Smooth muscle cell (in vitro differentiated cells): ENCODE measurements at regions not wholly inside any gene's neighbourhood (a gene's known extent, or its start where the extent isn't known, plus 50 kb on each side); places are given as distances from the start of the nearest gene placed in this dataset.

Experiments
- DNase-seq: peaks from one replicate; lab custom pipeline; 2025; ENCODE audit not compliant: unreplicated experiment; lab: John Stamatoyannopoulos, UW
- H2AFZ ChIP-seq: fragments of 200-600 bp; sonication (generic); 2 replicates; pipeline ENCODE4 v1.6.0; 2016; ENCODE audit warnings: antibody characterized with exemption, low read depth, mild to moderate bottlenecking
- H3F3A ChIP-seq: fragments of 200-600 bp; sonication (generic); 2 replicates; pipeline ENCODE4 v1.6.0; 2017; ENCODE audit warnings: antibody characterized with exemption, low read depth
- H3K27ac ChIP-seq: fragments of 200-600 bp; sonication (generic); 2 replicates; pipeline ENCODE4 v1.5.1; 2016; ENCODE audit warnings: low read depth, mild to moderate bottlenecking
- H3K27me3 ChIP-seq: fragments of 200-600 bp; sonication (generic); 2 replicates; pipeline ENCODE4 v1.6.1; 2016; ENCODE audit warnings: low read depth, mild to moderate bottlenecking
- H3K36me3 ChIP-seq: fragments of 200-600 bp; sonication (generic); 2 replicates; pipeline ENCODE4 v1.5.1; 2016; ENCODE audit warnings: low read depth
- H3K4me1 ChIP-seq: fragments of 200-600 bp; sonication (generic); 2 replicates; pipeline ENCODE4 v1.5.1; 2016; ENCODE audit warnings: low read depth
- H3K4me2 ChIP-seq: fragments of 200-600 bp; sonication (generic); 2 replicates; pipeline ENCODE4 v1.6.0; 2016; ENCODE audit warnings: mild to moderate bottlenecking
- H3K4me3 ChIP-seq: fragments of 200-600 bp; sonication (generic); 2 replicates; pipeline ENCODE4 v1.5.1; 2016; ENCODE audit warnings: mild to moderate bottlenecking
- H3K79me2 ChIP-seq: fragments of 200-600 bp; sonication (generic); 2 replicates; pipeline ENCODE4 v1.6.0; 2016; ENCODE audit warnings: low read depth, mild to moderate bottlenecking
- H3K9ac ChIP-seq: fragments of 200-600 bp; sonication (generic); 2 replicates; pipeline ENCODE4 v1.6.0; 2016; ENCODE audit warnings: low read depth
- H3K9me3 ChIP-seq: fragments of 200-600 bp; sonication (generic); replicated peaks from 2 replicates; pipeline ENCODE4 v1.5.1; 2016; ENCODE audit warnings: low read depth
- H4K20me1 ChIP-seq: fragments of 200-600 bp; sonication (generic); 2 replicates; pipeline ENCODE4 v1.6.0; 2016; ENCODE audit warnings: low read depth
- CTCF ChIP-seq: fragments of 200-600 bp; sonication (generic); IDR thresholded peaks from 2 replicates; pipeline ENCODE4 v1.5.1; 2017; ENCODE audit warnings: borderline replicate concordance, mild to moderate bottlenecking, antibody characterized with exemption; ENCODE audit not compliant: insufficient read depth, poor library complexity, severe bottlenecking
- WGBS: methylation state at CpG from one replicate; pipeline ENCODE4 v1.1.7; 2016; ENCODE audit warnings: low lambda C conversion rate; 5-methylcytosine and 5-hydroxymethylcytosine counted together

GRCh38 chr2:187274146-187274545 lies 173.9 kb downstream of the CALCRL start:
- H3K9me3 ChIP-seq: no peaks in the 10 kb centered on the region
- H3K27ac ChIP-seq: no peak overlapping the region
- no peak overlapping the region for H2AFZ ChIP-seq
- no peaks in the 10 kb centered on the region for H3K4me1 ChIP-seq
- no peaks in the 10 kb centered on the region for H3F3A ChIP-seq
- no peaks in the 10 kb centered on the region for H4K20me1 ChIP-seq
- no peak for DNase-seq
- no peak for TF ChIP-seq CTCF
- H3K4me3 ChIP-seq: no peak overlapping the region
- H3K27me3 ChIP-seq: no peaks in the 10 kb centered on the region
- no peaks in the 10 kb centered on the region for H3K36me3 ChIP-seq
- H3K4me2 ChIP-seq: no peak overlapping the region
- H3K9ac ChIP-seq: no peak overlapping the region
- H3K79me2 ChIP-seq: no peaks in the 10 kb centered on the region

- H3K4me2 ChIP-seq: no peak overlapping the region
- no peaks in the 10 kb centered on the region for H3K9me3 ChIP-seq
- H3K4me1 ChIP-seq: no peaks in the 10 kb centered on the region
- H4K20me1 ChIP-seq: no peaks in the 10 kb centered on the region
- TF ChIP-seq CTCF: no peak
- no peaks in the 10 kb centered on the region for H3K36me3 ChIP-seq
- no peak overlapping the region for H3K4me3 ChIP-seq
- no peaks in the 10 kb centered on the region for H3K79me2 ChIP-seq
- no peak overlapping the region for H3K27ac ChIP-seq
- no peaks in the 10 kb centered on the region for H3K27me3 ChIP-seq
- no peak overlapping the region for H3K9ac ChIP-seq
- no peak overlapping the region for H2AFZ ChIP-seq
- DNase-seq: no peak
- H3F3A ChIP-seq: no peaks in the 10 kb centered on the region
Observed at GRCh38 chr2:187272255-187272654, 175.8 kb downstream of the CALCRL start.

- no peak for DNase-seq
- H4K20me1 ChIP-seq: no peaks in the 10 kb centered on the region
- H2AFZ ChIP-seq: no peak overlapping the region
- H3K4me1 ChIP-seq: no peaks in the 10 kb centered on the region
- H3K36me3 ChIP-seq: no peaks in the 10 kb centered on the region
- H3K9ac ChIP-seq: no peak overlapping the region
- no peak overlapping the region for H3K4me3 ChIP-seq
- no peaks in the 10 kb centered on the region for H3K79me2 ChIP-seq
- H3K27ac ChIP-seq: no peak overlapping the region
- no peaks in the 10 kb centered on the region for H3K9me3 ChIP-seq
- H3K4me2 ChIP-seq: no peak overlapping the region
- no peaks in the 10 kb centered on the region for H3F3A ChIP-seq
- no peak for TF ChIP-seq CTCF
- H3K27me3 ChIP-seq: no peaks in the 10 kb centered on the region
Observed at GRCh38 chr2:187271825-187272224, 176.2 kb downstream of the CALCRL start.

- Histone ChIP-seq H3K27me3 (no peaks in the 10 kb centered on the region), H3K27ac (no peak overlapping the region), H3K4me1 (no peaks in the 10 kb centered on the region), H3K9ac (no peak overlapping the region), H2AFZ (no peak overlapping the region), H3F3A (no peaks in the 10 kb centered on the region), H3K36me3 (no peaks in the 10 kb centered on the region), H3K79me2 (no peaks in the 10 kb centered on the region), H4K20me1 (no peaks in the 10 kb centered on the region), H3K9me3 (no peaks in the 10 kb centered on the region), H3K4me3 (no peak overlapping the region), H3K4me2 (no peak overlapping the region)
- no peak for TF ChIP-seq CTCF
- DNase-seq: no peak
- 87% methylated on average over 4 of the region's 4 CpGs for WGBS
Observed at GRCh38 chr2:187266645-187267044, 181.4 kb downstream of the CALCRL start.
